ENCODE measurements at regions not wholly inside any gene's neighbourhood (a gene's known extent, or its start where the extent isn't known, plus 50 kb on each side); places are given as distances from the start of the nearest gene placed in this dataset.
"Not testable (repeated sequence)": the region's sequence is repeated elsewhere in the genome, so short reads cannot be mapped to it uniquely, and the experiment has no call there.

DNA sequence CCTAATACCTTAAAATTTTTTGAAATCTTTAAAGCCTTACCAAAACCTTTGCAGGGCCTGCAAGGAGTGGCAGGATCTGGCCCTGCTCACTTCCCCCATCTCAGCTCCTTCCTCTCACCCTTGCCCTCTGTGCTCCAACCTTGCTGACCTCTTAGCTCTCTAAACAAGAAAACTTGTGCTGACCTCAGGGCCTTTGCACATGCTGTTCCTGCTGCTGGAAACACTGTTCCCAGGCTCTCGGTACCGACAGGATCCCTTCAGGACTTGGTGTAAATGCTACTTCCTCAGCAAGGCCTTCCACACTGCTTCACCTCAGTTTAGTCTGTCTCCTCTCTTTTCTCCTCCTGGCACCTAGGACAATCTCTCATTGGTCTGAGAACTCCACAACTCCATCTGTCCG is 155.4 kb upstream of the IQSEC1 start:
- Histone ChIP-seq H3K36me3 (no peaks in the 10 kb centered on the region), H3K27me3 (peaks cover 0 to 17% of the 10 kb centered on the region in 2 donors), H3K27ac (no peak overlapping the region), H3K4me1 (no peaks in the 10 kb centered on the region), H3K4me3 (no peak overlapping the region), H3K9me3 (no peaks in the 10 kb centered on the region)
- TF ChIP-seq CTCF (IDR thresholded peaks at IDR 0.05), result no peak
- intact Hi-C loops (cut with DNase I; ENCODE audit: low total_unique reads), result no loop called here
- no peak for DNase-seq

DNA sequence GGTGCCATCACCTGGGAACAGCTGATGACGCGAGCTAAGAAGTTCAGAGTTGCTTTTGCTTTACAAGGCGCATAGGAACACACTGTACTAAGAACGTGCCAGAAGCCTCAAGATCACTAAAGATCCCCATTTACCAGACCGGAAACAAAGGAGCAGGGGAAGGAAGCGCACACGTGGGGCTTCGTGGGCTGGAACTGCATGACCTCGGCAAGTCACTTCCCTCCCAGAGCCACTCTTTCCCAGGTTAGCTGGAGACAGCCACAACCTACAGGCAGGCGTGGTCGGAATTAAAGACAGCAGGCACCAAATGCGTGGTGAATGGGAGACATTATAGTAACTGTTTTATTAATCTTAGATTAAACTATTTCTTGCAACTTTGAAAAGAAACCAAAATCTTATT is 154.9 kb upstream of the IQSEC1 start:
- H3K27ac ChIP-seq; DNase-seq; H3K4me3 ChIP-seq; H3K4me1 ChIP-seq; H3K36me3 ChIP-seq; intact Hi-C loops (cut with DNase I; ENCODE audit: low total_unique reads); H3K9me3 ChIP-seq: not testable (repeated sequence)
- peaks cover 0 to 13% of the 10 kb centered on the region in 2 donors for H3K27me3 ChIP-seq

- Histone ChIP-seq H3K4me1 (no peaks in the 10 kb centered on the region), H3K36me3 (no peaks in the 10 kb centered on the region), H3K4me3 (no peak overlapping the region), H3K9me3 (no peaks in the 10 kb centered on the region), H3K27me3 (peaks cover 0 to 9% of the 10 kb centered on the region in 2 donors), H3K27ac (no peak overlapping the region)
- no peak for DNase-seq
- intact Hi-C loops (cut with DNase I; ENCODE audit: low total_unique reads), result no loop called here
- no peak for TF ChIP-seq CTCF (IDR thresholded peaks at IDR 0.05)
Measured at GRCh38 chr3:13227315-13228165, 154.3 kb upstream of the IQSEC1 start.

DNA sequence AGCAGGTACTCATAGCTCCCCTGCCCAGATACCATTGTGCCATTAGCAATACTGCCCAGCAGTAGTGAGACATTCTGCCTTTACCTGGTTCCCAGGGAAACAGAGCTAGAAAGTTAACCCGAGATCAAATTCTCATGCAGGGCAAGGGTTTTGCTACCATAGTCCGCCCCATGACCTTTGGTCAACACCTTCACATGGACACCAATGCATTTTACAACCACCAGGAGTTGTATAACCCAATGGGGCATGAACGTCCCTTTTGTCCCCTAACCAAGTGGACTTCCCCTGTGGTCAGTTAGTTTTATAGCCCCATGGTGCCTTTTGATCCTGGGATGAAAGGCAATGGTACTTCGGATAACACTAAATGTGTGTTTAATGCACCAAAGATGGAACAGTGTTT is 151.7 kb upstream of the IQSEC1 start:
- intact Hi-C loops (cut with DNase I; ENCODE audit: low total_unique reads), result no loop called here
- H3K9me3 ChIP-seq, result no peaks in the 10 kb centered on the region
- no peak for TF ChIP-seq CTCF (IDR thresholded peaks at IDR 0.05)

DNA sequence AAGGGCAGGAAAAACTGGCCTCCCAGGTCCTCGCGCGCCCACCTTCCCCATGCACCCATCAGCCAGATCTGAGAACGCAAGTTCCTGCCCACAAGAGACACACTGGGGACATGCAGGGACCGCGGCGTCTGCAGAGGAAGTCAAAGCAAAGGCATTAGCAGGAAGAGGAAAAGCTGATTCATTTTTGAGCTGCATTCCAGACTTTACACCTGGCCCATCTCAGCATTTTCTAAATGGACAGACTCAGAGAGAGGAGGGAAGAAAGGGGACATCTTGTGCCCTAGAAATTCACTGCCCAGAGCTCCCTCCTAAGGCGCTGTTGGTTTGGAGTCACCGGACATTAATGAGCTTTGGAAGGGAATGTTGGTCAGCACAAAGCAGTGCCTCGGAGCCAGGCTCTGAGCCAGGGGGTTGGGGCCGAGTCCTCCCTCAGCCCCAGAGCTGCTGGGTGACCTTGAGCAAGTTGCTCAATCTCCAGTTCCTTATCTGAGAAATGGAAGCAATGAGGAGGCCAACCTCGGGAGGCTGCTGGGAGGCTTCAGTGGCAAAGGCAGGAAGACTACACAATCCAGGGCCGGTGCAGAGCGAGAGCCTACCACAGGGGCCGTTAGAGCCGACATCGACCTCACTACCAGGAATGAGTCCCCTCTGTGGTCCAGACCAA is 150.5 kb upstream of the IQSEC1 start:
- H3K36me3 ChIP-seq, result no peaks in the 10 kb centered on the region
- peaks cover 0 to 3% of the 10 kb centered on the region in 2 donors for H3K27me3 ChIP-seq
- H3K4me3 ChIP-seq, result no peak overlapping the region
- no peaks in the 10 kb centered on the region for H3K9me3 ChIP-seq
- no peaks in the 10 kb centered on the region for H3K4me1 ChIP-seq
- no peak for DNase-seq
- intact Hi-C loops (cut with DNase I; ENCODE audit: low total_unique reads), result no loop called here
- no peak overlapping the region for H3K27ac ChIP-seq
- no peak for TF ChIP-seq CTCF (IDR thresholded peaks at IDR 0.05)

More for the DNA sequence above, 151.7 kb upstream of the IQSEC1 start:
- no peak for DNase-seq
- no peaks in the 10 kb centered on the region for H3K36me3 ChIP-seq
- H3K27ac ChIP-seq, result no peak overlapping the region
- no peak overlapping the region for H3K4me3 ChIP-seq
- H3K4me1 ChIP-seq, result no peaks in the 10 kb centered on the region
- H3K27me3 ChIP-seq, result peaks cover 0 to 3% of the 10 kb centered on the region in 2 donors

DNA sequence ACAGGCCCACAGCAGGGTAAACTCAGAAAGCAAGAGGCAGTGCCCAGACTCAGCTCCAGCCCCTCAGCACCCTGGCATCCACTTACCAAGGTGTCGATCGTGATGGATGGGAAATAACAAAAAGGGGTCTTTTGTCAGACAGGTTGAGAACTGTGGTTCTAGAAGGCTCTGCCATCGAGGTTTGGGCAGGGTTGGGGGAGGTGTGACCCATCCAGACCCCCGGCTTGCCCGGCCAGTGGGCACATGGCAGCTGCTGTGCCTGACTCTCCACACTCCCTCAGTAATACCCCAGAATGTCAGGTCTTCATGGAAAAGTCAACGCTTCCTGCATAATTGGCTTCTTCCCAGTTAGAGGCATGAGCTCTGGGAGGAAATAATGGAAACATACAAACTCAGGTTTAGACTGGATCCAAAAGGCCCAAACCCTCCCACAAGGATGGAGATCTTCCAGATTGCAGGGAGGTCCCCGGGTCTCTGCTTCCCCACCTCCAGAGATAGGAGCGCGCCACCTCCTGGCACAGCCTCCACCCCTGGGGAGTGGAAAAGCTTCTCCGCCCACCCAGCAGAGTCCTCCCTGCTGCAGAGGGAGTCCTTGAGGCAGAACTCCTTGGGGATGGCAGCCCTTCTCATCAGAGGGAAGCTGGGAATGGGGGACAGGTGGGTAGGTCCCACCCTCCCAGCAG is 149.8 kb upstream of the IQSEC1 start:
- intact Hi-C loops (cut with DNase I; ENCODE audit: low total_unique reads), result no loop called here
- Histone ChIP-seq H3K4me3 (no peak overlapping the region), H3K9me3 (no peaks in the 10 kb centered on the region), H3K4me1 (no peaks in the 10 kb centered on the region), H3K27ac (no peak overlapping the region), H3K27me3 (peaks cover 0 to 3% of the 10 kb centered on the region in 2 donors), H3K36me3 (no peaks in the 10 kb centered on the region)
- DNase-seq, result no peak
- TF ChIP-seq CTCF (IDR thresholded peaks at IDR 0.05), result no peak

Measured in tibial artery (tissue), 4 donors.